Right lobe of liver (tissue), 4 donors: ENCODE measurements at regions not wholly inside any gene's neighbourhood (a gene's known extent, or its start where the extent isn't known, plus 50 kb on each side); places are given as distances from the start of the nearest gene placed in this dataset.

ENCODE experiments used
- POLR2A ChIP-seq: fragments of 450-650 bp; IDR thresholded peaks from one replicate; pipeline ENCODE4 v1.6.1; 2017; ENCODE audit warnings: antibody characterized with exemption, mild to moderate bottlenecking
- TF ChIP-seq, protein P1 (sequence below), 4 donors: fragments of 200-600 bp in 3 of 4; fragments of 450-650 bp in 1 of 4; IDR thresholded peaks; one replicate each; pipeline versions ENCODE4 v1.5.1 to v1.8.0; 2016 to 2022; ENCODE audit warnings: antibody characterized with exemption in 4 of 4, mild to moderate bottlenecking in 2 of 4
- donor health status: DM: no; HTN: no; CAD: no.
- donor health status: DM: no; HTN: no; CAD: no.
- donor health status: DM: no; HTN: yes; CAD: no.

- TF ChIP-seq POLR2A, result no peak
- TF ChIP-seq, protein P1, sequence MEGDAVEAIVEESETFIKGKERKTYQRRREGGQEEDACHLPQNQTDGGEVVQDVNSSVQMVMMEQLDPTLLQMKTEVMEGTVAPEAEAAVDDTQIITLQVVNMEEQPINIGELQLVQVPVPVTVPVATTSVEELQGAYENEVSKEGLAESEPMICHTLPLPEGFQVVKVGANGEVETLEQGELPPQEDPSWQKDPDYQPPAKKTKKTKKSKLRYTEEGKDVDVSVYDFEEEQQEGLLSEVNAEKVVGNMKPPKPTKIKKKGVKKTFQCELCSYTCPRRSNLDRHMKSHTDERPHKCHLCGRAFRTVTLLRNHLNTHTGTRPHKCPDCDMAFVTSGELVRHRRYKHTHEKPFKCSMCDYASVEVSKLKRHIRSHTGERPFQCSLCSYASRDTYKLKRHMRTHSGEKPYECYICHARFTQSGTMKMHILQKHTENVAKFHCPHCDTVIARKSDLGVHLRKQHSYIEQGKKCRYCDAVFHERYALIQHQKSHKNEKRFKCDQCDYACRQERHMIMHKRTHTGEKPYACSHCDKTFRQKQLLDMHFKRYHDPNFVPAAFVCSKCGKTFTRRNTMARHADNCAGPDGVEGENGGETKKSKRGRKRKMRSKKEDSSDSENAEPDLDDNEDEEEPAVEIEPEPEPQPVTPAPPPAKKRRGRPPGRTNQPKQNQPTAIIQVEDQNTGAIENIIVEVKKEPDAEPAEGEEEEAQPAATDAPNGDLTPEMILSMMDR (IDR thresholded peaks at IDR 0.05), result peak; percentile 30 to 56 (median 32)
Observed at GRCh38 chr5:30040488-30041118, 1152.9 kb upstream of the CDH6 start.
